Brain microvascular endothelial cell (primary cell): ENCODE measurements at regions not wholly inside any gene's neighbourhood (a gene's known extent, or its start where the extent isn't known, plus 50 kb on each side); places are given as distances from the start of the nearest gene placed in this dataset.

Experiments used
- DNase-seq: peaks from one replicate; pipeline ENCODE4 v3.0.0-alpha.2; 2020
- H3K27ac ChIP-seq: fragments of 250-450 bp; sonication (Bioruptor Pico); 2 replicates; pipeline ENCODE4 v1.5.1; 2020; ENCODE audit warnings: mild to moderate bottlenecking, moderate library complexity
- H3K27me3 ChIP-seq: fragments of 250-450 bp; sonication (Bioruptor Pico); replicated peaks from 2 replicates; pipeline ENCODE4 v1.5.1; 2020; ENCODE audit warnings: mild to moderate bottlenecking
- H3K36me3 ChIP-seq: fragments of 250-450 bp; sonication (Bioruptor Pico); replicated peaks from 2 replicates; pipeline ENCODE4 v1.5.1; 2020; ENCODE audit warnings: mild to moderate bottlenecking
- H3K4me3 ChIP-seq: 2 replicates; pipeline ENCODE4 v1.5.1; 2011; ENCODE audit warnings: low read depth, mild to moderate bottlenecking, control low read depth, low read length, moderate library complexity
- CTCF ChIP-seq: IDR thresholded peaks from 2 replicates; pipeline ENCODE4 v1.5.1; 2011; ENCODE audit warnings: low read depth, mild to moderate bottlenecking, moderate library complexity, low read length, control low read depth, inconsistent platforms; ENCODE audit errors: missing control alignments
- in situ Hi-C: cut with HindIII; loops from 2 replicates; pipeline ENCODE4 v1.10.0; 2017; ENCODE audit warnings: low sequenced_read_pairs, low pct_ligation_motif_present

DNA sequence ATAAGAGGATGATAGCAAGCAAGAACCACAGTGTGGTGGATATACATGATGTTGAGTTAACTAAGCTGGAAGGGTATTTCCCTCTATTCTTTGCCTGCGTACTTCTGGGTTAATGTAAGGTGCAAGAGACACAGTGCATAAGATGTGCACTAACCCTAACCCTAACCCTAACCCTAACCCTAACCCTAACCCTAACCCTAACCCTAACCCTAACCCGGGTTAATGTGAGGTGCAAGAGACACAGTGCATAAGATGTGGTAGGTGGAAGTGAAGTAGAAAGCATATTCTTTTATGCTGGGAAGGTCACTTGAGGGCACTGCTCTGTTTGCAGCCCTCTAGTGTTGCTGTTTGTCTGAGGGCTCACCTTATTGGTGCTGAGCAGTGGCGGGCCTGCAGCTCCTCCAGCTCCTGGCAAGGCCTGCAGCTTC lies 181.5 kb upstream of the ITGA4 start:
- in situ Hi-C loops: no loop called here
- no peak for DNase-seq
- TF ChIP-seq CTCF: no peak
- Histone ChIP-seq H3K4me3 (no peak overlapping the region), H3K36me3 (no peaks in the 10 kb centered on the region), H3K27ac (no peak overlapping the region), H3K27me3 (no peaks in the 10 kb centered on the region)

DNA sequence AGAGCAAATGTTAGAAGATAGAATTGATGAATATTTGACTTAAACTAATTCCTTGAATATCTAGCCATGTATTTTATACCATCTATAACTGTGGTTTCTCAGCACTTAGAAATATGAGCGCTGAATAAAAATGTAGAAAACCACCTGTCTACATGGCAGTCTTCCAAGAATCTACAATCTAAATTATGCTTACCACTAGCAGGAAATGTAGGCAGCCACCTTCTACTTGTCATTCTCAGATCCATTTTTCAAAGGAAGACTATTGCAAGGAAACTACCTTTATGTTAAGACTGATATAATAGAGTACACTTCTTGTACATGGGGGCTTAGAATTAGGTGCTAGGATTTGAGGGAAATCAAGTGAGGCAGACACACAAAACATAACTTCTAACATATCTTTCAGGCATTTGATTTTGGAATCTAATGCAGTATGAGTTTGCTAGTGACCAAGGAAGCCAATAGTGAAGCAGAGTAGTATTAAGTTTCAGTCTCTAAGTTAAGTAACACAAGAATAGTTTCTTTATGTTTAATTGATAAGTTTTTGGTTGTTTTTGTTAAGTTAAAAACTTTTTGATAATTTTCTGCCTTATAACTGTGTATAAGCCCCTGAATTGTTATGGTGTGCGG lies 175.9 kb upstream of the ITGA4 start:
- no peak overlapping the region for H3K27ac ChIP-seq
- H3K27me3 ChIP-seq: no peaks in the 10 kb centered on the region
- TF ChIP-seq CTCF: no peak
- in situ Hi-C loops: no loop called here
- H3K36me3 ChIP-seq: no peaks in the 10 kb centered on the region
- H3K4me3 ChIP-seq: no peak overlapping the region
- no peak for DNase-seq

DNA sequence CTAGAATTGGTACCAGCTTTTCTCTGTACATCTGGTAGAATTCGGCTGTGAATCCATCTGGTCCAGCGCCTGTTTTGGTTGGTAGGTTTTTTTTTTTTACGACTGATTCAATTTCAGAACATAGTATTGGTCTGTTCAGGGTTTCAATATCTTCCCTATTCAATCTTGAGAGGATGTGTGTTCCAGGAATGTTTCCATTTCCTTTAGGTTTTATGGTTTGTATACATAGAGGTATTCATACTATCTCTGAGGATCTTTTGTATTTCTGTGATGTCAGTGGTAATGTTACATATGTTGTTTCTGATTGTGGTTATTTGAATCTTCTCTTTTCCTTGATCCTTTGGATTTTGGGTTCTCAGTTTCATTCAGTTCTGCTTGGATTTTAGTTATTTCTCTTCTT lies 172.1 kb upstream of the ITGA4 start:
- H3K36me3 ChIP-seq: no peaks in the 10 kb centered on the region
- no peaks in the 10 kb centered on the region for H3K27me3 ChIP-seq
- H3K4me3 ChIP-seq: no peak overlapping the region
- in situ Hi-C loops: no loop called here
- DNase-seq: no peak
- TF ChIP-seq CTCF: no peak
- H3K27ac ChIP-seq: no peak overlapping the region

DNA sequence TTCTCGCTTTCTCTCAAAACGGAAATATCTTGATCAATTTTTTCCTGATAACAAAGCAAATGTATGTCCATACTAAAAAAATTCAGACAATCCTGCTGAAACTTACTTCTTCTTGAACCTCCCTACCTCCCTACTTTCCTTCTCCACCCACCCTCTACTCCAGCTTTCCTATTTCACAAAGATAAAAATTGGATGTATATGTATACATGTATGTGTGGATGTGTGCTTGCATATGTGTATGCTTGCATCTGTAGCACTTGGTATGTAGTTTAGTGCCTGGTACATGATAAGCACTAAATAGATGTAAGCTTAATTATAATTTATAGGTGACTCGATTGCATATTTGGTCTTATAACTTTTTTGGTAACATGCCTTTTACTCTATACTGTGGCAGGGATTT lies 167.5 kb upstream of the ITGA4 start:
- H3K4me3 ChIP-seq: no peak overlapping the region
- no peaks in the 10 kb centered on the region for H3K27me3 ChIP-seq
- DNase-seq: no peak
- H3K27ac ChIP-seq: no peak overlapping the region
- no peaks in the 10 kb centered on the region for H3K36me3 ChIP-seq
- no peak for TF ChIP-seq CTCF
- in situ Hi-C loops: no loop called here

GRCh38 chr2:181290182-181290581 lies 167.0 kb upstream of the ITGA4 start:
- no peak for TF ChIP-seq CTCF
- in situ Hi-C loops: no loop called here

DNA sequence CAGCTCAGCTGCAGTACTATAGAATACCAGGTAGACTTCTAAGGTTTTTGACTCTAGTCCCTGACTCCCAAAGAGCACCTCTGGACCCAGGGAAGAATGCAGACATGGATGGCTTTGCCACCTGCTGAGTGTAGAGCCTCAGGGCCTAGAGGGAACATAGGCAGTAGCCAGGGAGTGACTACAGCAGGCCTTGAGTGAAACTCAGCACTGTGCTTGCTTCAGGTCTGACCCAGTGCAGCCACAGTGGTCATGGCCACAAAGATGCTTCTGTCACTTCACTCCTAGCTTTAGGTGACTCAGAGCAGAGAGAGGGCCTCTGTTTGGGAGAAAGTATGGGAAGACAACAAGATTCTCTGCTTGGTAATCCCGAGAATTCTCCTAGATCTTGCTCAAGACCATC lies 162.2 kb upstream of the ITGA4 start:
- no peak for DNase-seq
- Histone ChIP-seq H3K27me3 (no peaks in the 10 kb centered on the region), H3K27ac (no peak overlapping the region), H3K4me3 (no peak overlapping the region), H3K36me3 (no peaks in the 10 kb centered on the region)
- in situ Hi-C loops: no loop called here
- TF ChIP-seq CTCF: no peak

More at GRCh38 chr2:181290182-181290581, 167.0 kb upstream of the ITGA4 start:
- DNase-seq: no peak
- Histone ChIP-seq H3K36me3 (no peaks in the 10 kb centered on the region), H3K4me3 (no peak overlapping the region), H3K27ac (no peak overlapping the region), H3K27me3 (no peaks in the 10 kb centered on the region)
